IPS-20b (cell line): ENCODE measurements at regions not wholly inside any gene's neighbourhood (a gene's known extent, or its start where the extent isn't known, plus 50 kb on each side); places are given as distances from the start of the nearest gene placed in this dataset.
"Not testable (repeated sequence)": the region's sequence is repeated elsewhere in the genome, so short reads cannot be mapped to it uniquely, and the experiment has no call there.

ENCODE experiments used
- H3K27ac ChIP-seq: one replicate; pipeline ENCODE4 v1.5.1; 2013; ENCODE audit warnings: low read length
- H3K27me3 ChIP-seq: 2 replicates; pipeline ENCODE4 v1.6.1; 2013; ENCODE audit warnings: mild to moderate bottlenecking, low read length, inconsistent platforms; ENCODE audit not compliant: insufficient read depth
- H3K36me3 ChIP-seq: 2 replicates; pipeline ENCODE4 v1.6.1; 2013; ENCODE audit warnings: low read depth, mild to moderate bottlenecking, inconsistent platforms, low read length, moderate library complexity; ENCODE audit not compliant: insufficient read depth
- H3K4me1 ChIP-seq: 2 replicates; pipeline ENCODE4 v1.6.1; 2013; ENCODE audit warnings: mild to moderate bottlenecking, control low read depth, inconsistent platforms, low read length, moderate library complexity; ENCODE audit not compliant: insufficient read depth
- H3K4me3 ChIP-seq: 2 replicates; pipeline ENCODE4 v1.5.1; 2013; ENCODE audit warnings: mild to moderate bottlenecking, low read length, inconsistent platforms
- H3K9ac ChIP-seq: 2 replicates; pipeline ENCODE4 v1.6.1; 2013; ENCODE audit warnings: low read depth, mild to moderate bottlenecking, inconsistent platforms, low read length, moderate library complexity
- H3K9me3 ChIP-seq: 2 replicates; pipeline ENCODE4 v1.6.1; 2013; ENCODE audit warnings: mild to moderate bottlenecking, low read depth, low read length, inconsistent platforms; ENCODE audit not compliant: insufficient read depth

DNA sequence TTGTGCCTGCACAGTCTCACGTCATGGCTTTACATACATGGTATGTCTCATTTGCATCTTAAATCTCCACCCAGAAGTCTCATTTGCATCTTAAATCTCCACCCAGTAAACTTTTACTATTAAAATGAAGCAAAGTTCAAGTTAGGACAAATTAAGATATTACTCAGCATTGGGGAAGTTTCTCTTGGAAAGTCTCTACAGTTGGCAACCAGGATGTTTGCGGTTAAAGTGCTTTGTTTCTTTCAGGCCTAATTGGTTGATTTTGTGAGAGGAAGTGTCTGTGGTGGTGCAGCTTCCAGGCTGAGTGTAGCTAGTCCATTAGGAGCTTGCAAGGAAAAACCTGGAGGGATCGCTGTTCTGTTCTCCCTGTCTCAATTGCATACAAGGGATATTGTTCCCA is 1373.3 kb upstream of the GOT2 start:
- Histone ChIP-seq H3K4me1 (no peaks in the 10 kb centered on the region), H3K9me3 (no peaks in the 10 kb centered on the region), H3K9ac (no peak overlapping the region), H3K36me3 (no peaks in the 10 kb centered on the region), H3K4me3 (no peak overlapping the region), H3K27me3 (no peaks in the 10 kb centered on the region), H3K27ac (no peak overlapping the region)

DNA sequence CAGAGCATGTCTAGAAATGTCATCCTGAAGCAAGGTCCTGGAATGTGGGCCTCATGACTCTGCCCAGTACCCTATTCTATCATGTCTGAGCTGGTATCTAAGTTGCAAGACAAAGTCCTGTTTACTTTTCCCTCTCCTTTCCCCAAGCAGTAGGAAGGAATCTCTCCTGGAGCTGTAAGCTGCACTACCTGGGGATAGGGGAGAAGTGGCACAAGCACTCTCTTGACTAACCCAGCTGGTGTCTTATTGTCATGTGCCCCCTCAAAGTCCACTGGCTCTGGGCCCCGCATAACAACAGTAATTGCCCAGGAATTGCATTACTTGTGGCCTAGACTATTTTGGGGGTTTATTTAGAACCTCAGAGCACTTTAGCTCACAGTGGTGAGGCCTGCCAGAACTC is 1366.3 kb upstream of the GOT2 start:
- no peaks in the 10 kb centered on the region for H3K27me3 ChIP-seq
- no peak overlapping the region for H3K4me3 ChIP-seq
- no peak overlapping the region for H3K27ac ChIP-seq
- no peaks in the 10 kb centered on the region for H3K4me1 ChIP-seq
- no peaks in the 10 kb centered on the region for H3K36me3 ChIP-seq
- H3K9ac ChIP-seq = no peak overlapping the region
- peaks cover 8% of the 10 kb centered on the region; the same call in 1 of the 2 replicates for H3K9me3 ChIP-seq

DNA sequence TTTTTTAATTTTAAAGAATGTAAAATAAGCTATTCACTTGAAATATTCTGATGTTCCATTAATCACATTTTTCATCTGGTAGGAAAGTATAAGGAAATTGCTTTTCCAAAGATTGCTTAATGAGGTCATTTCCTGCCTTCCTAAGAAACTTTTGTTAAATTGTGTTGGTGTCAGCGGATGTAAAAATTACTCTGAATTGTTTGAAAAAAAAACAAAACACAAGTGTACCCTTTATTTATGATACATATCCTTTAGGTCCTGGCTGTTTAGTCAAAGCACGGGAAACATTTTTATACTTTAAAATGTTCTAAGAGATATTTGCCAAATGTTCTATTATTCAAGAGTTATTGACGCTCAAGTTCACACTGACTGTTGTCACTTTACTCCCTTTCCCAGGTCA is 1357.4 kb upstream of the GOT2 start:
- Histone ChIP-seq H3K27ac (no peak overlapping the region), H3K36me3 (no peaks in the 10 kb centered on the region), H3K4me3 (no peak overlapping the region), H3K4me1 (no peaks in the 10 kb centered on the region), H3K27me3 (no peaks in the 10 kb centered on the region), H3K9me3 (no peaks in the 10 kb centered on the region), H3K9ac (no peak overlapping the region)

DNA sequence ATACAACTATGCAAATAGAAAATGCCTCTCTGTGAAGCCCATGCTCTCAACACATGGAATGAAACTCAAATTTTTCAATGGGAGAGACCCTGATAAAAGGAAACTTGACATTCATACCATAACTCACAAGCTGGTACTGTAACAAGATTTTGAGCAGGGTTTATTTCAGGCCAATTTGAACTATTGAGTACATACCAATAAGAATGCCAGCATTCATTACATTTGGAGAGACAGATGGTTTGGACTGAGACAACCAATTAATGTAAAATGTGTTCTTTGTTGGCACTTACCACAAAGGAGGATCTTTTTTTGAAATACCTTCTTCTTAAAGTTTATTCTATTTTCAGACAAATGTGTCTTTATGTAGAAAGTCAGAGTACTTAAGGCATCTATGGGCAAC is 1357.0 kb upstream of the GOT2 start:
- Histone ChIP-seq H3K4me3 (no peak overlapping the region), H3K9me3 (no peaks in the 10 kb centered on the region), H3K27me3 (no peaks in the 10 kb centered on the region), H3K36me3 (no peaks in the 10 kb centered on the region), H3K9ac (no peak overlapping the region), H3K27ac (no peak overlapping the region), H3K4me1 (no peaks in the 10 kb centered on the region)

DNA sequence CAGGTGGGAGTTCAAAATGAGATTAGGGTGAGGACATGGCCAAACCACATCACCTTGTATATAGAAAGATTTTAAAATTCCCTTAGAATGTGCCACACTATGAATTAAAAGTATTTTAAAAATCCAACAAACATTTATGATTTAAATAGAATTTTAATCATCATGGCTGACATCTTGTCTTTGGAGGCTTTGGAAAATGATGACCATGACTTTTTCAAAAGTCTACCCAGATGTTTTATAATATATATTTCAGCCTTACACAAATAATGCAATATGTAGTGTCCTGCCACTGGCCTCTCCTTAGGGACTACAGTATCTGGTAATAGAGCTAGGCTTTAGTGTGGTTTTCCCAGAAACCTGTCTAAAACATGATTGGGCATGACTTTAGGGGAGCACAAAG is 1353.4 kb upstream of the GOT2 start:
- H3K36me3 ChIP-seq = no peaks in the 10 kb centered on the region
- no peak overlapping the region for H3K9ac ChIP-seq
- H3K4me1 ChIP-seq = no peaks in the 10 kb centered on the region
- no peaks in the 10 kb centered on the region for H3K27me3 ChIP-seq
- H3K4me3 ChIP-seq = no peak overlapping the region
- H3K9me3 ChIP-seq = no peaks in the 10 kb centered on the region
- no peak overlapping the region for H3K27ac ChIP-seq

DNA sequence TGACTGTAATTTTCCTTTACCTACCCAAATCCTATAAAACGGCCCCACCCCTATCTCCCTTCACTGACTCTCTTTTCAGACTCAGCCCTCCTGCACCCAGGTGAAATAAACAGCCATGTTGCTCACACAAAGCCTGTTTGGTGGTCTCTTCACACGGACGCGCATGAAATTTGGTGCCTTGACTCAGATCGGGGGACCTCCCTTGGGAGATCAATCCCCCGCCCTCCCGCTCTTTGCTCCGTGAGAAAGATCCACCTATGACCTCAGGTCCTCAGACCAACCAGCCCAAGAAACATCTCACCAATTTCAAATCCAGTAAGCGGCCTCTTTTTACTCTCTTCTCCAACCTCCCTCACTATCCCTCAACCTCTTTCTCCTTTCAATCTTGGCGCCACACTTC is 1344.7 kb upstream of the GOT2 start:
- H3K9ac ChIP-seq, H3K9me3 ChIP-seq, H3K27ac ChIP-seq, H3K4me3 ChIP-seq, H3K27me3 ChIP-seq, H3K4me1 ChIP-seq, H3K36me3 ChIP-seq: not testable (repeated sequence)

DNA sequence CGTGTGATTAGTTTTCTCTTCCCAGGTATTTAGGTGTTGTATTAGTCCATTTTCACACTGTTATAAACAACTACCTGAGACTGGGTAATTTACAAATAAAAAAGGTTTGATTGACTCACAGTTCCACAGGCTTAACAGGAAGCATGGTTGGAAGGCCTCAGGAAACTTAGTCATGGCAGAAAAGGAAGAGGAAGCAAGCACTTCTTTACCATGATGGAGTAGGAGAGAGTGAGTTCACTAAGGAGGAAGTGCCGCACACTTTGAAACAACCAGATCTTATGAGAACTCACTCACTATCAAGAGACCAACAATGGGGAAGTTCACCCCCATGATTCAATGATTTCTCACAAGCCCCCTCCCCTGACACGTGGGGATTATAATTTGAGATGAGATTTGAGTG is 1343.7 kb upstream of the GOT2 start:
- Histone ChIP-seq H3K9me3 (no peaks in the 10 kb centered on the region), H3K27ac (no peak overlapping the region), H3K4me1 (no peaks in the 10 kb centered on the region), H3K9ac (no peak overlapping the region), H3K27me3 (no peaks in the 10 kb centered on the region), H3K36me3 (no peaks in the 10 kb centered on the region), H3K4me3 (no peak overlapping the region)

DNA sequence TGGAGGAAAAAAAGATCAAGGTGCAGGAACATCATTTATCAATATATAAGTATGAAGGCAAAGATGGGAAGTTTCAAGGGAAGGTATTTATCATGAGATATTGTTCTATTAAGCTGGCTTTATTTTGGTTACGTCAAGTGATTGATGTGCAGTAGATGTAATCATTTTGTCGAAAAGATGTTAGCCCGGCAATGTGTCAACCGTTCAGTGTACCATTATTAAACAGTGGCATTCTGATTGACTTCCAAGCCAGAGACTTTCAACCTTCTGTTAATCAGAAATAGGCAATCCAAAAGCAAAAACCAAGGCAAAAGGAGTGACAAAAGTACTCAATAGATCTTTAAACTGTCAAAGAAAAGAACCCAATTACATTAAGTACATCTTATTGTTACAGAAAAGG is 1340.3 kb upstream of the GOT2 start:
- Histone ChIP-seq H3K9ac (no peak overlapping the region), H3K4me3 (no peak overlapping the region), H3K4me1 (peaks cover 3% of the 10 kb centered on the region; the same call in 1 of the 2 replicates), H3K27ac (no peak overlapping the region), H3K9me3 (no peaks in the 10 kb centered on the region), H3K27me3 (no peaks in the 10 kb centered on the region), H3K36me3 (no peaks in the 10 kb centered on the region)

DNA sequence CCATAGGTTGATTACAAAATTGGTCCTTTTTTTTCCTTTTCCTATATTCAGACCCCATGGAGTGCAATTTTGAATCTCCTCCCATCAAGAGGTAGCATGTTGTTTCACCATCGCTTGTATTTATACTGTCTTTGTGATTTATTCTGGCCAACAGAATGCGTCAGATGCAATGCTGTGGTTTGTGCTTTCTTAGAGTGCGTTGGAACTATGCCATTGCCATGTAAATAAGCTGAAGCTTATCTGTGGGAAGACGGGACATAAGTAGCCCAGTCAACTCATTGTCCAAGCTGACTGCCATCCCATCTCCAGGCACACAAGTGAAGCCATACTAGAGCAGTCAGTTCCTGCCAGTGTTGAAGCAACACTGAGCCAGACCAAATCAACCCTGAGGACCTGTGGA is 1339.3 kb upstream of the GOT2 start:
- H3K27me3 ChIP-seq = no peaks in the 10 kb centered on the region
- H3K36me3 ChIP-seq = no peaks in the 10 kb centered on the region
- H3K27ac ChIP-seq = no peak overlapping the region
- no peak overlapping the region for H3K9ac ChIP-seq
- no peaks in the 10 kb centered on the region for H3K9me3 ChIP-seq
- H3K4me1 ChIP-seq = peaks cover 3% of the 10 kb centered on the region; the same call in 1 of the 2 replicates
- H3K4me3 ChIP-seq = no peak overlapping the region

DNA sequence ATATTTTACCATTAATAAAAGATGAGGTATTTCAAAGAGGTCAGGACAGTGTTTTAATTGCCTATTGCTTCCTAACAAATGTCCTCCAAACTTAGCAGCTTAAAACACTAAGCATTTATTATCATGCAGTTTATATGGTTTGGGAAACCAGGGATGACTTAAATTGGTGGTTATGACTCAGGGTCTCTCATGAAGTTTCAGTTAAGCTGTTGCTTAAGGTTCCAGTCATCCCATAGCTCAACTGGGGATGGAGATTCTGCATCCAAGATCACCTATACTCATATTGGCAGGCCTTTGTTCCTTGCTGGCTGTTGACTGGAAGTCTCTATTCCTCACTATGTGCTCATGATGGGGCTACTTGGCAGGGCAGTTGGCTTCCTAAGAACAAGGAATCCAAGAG is 1329.9 kb upstream of the GOT2 start:
- Histone ChIP-seq H3K9me3 (no peaks in the 10 kb centered on the region), H3K4me3 (no peak overlapping the region), H3K9ac (no peak overlapping the region), H3K4me1 (no peaks in the 10 kb centered on the region), H3K27ac (no peak overlapping the region), H3K36me3 (no peaks in the 10 kb centered on the region), H3K27me3 (no peaks in the 10 kb centered on the region)

DNA sequence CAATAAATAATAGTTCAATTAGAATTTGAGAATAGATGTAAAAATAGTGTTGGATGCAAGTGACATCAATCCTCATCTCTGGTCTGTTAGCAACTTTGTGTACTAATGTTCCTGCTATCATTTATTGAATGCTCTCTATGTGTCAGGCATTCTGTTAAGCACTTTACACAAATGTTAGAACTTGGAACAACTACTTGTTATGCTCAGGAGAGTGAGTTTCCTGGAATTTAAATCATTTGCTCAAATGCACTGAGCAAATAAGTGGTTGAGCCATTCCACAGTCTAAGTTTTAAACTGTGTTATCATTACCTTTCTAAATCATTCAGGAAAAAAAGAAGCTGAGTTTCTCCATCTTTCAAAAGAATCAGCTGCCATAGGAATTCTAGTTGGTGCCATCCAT is 1327.3 kb upstream of the GOT2 start:
- Histone ChIP-seq H3K36me3 (no peaks in the 10 kb centered on the region), H3K4me1 (no peaks in the 10 kb centered on the region), H3K9me3 (no peaks in the 10 kb centered on the region), H3K27ac (no peak overlapping the region), H3K9ac (no peak overlapping the region), H3K4me3 (no peak overlapping the region), H3K27me3 (no peaks in the 10 kb centered on the region)

DNA sequence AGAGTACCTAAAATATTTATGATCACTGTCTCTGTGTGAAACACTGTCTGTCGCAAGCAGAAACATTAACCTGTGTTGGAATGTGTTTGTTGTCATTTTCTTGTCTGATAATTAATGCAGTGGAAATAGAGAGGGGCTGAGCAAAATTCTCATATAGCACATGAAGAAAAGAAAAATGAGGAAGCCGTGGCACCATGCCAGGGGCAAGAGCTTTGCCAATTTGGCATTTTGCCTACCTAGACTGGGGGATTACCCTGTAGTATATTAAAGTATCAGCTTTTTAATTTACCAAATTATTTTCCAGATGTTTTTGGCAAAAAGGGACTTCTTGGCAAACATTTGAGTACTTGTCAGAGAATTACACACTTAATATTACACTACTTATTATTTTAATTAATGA is 1326.6 kb upstream of the GOT2 start:
- Histone ChIP-seq H3K4me1 (no peaks in the 10 kb centered on the region), H3K9me3 (no peaks in the 10 kb centered on the region), H3K4me3 (no peak overlapping the region), H3K27me3 (no peaks in the 10 kb centered on the region), H3K27ac (no peak overlapping the region), H3K36me3 (no peaks in the 10 kb centered on the region), H3K9ac (no peak overlapping the region)

DNA sequence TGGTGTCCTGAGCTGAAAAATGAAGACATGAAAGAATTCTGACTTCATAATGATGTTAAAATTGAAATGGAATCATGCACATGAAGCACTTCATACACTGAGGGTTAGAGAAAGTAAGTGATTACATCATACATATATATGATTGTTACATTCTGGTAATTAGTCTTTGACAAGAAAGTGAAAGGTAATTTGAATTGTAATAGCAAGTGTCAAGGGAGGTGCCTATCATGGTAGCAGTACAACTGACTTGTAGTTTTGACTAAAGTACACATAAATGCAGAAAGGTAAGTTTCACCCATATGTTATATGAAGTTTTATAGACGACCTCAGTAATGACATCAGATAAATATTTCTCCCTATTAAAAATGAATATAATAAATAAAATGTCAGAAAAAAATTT is 1325.0 kb upstream of the GOT2 start:
- no peaks in the 10 kb centered on the region for H3K4me1 ChIP-seq
- no peak overlapping the region for H3K27ac ChIP-seq
- no peak overlapping the region for H3K4me3 ChIP-seq
- no peaks in the 10 kb centered on the region for H3K9me3 ChIP-seq
- no peak overlapping the region for H3K9ac ChIP-seq
- H3K27me3 ChIP-seq = no peaks in the 10 kb centered on the region
- H3K36me3 ChIP-seq = no peaks in the 10 kb centered on the region
